ENCODE measurements at regions not wholly inside any gene's neighbourhood (a gene's known extent, or its start where the extent isn't known, plus 50 kb on each side); places are given as distances from the start of the nearest gene placed in this dataset.

DNA sequence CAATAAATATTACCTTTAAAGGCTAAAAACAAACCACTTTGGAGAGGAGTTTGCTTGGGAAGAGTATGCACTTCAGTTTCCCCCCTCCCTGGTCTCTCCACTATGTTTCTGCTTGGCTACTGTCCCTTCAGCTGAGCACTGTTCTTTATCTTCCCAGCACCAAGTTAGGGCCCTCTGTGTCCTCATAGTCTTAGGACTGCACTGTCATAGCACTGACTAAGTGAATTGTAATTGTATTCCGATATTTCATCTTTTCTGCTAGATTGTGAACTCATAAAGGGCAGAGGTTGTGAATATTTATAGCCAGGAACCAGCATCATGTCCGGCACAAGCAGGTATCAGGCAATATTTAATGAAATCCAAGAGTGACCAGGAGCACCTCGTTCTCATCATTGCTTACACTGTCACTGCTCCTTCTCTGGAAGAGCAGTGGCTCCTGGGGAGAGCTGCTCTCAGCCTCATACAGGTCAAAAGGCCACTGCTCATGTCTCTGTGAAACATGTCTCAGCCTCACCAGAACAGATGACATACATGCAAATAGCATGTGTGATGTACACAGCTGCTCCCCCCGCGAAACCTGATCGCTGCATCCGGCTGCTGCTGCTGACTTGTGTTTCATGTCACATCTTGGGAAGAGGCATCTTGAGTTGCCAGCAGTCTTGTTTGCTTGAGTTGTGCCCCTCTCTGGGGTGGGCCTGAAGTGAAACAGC is 279.7 kb upstream of the MSX2 start:
- Histone ChIP-seq H3K4me3 (ENCODE audit: low read length in 3 of 3) (no peak overlapping the region), H3K4me1 (ENCODE audit: control insufficient read depth in 3 of 3, insufficient read depth in 3 of 3, low read length in 3 of 3) (no peaks in the 10 kb centered on the region), H3K36me3 (ENCODE audit: control insufficient read depth in 3 of 3, insufficient read depth in 3 of 3, low read length in 3 of 3) (no peaks in the 10 kb centered on the region), H3K9ac (ENCODE audit: low read depth in 1 of 3, low read length in 3 of 3) (no peak overlapping the region), H3K27ac (ENCODE audit: low read depth, low read length) (no peak overlapping the region), H3K27me3 (ENCODE audit: control insufficient read depth in 3 of 3, insufficient read depth in 3 of 3, low read length in 3 of 3) (peaks cover 0 to 6% (median 4%) of the 10 kb centered on the region in 3 donors), H3K9me3 (ENCODE audit: control insufficient read depth in 3 of 3, low read length in 3 of 3) (no peaks in the 10 kb centered on the region)

DNA sequence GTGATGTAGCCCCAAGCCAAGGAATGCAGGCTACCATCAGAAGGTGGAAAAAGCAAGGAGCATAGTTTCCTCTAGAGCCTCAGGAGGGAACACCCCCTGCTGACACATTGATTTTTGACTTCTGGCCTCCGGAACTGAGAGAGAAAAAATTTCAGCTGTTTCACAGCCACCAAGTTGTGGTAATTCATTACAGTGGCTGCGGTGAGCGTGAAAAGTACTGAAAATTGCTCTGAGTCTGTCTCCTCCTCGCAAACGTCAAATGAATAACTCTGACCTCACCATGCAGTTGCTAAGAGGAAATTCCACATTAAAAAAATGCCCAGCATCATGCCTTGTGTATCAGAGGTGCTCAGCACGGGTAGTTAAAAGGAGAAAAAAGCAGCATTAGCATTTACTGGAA is 277.9 kb upstream of the MSX2 start:
- Histone ChIP-seq H3K27ac (ENCODE audit: low read depth, low read length) (no peak overlapping the region), H3K4me1 (ENCODE audit: control insufficient read depth in 3 of 3, insufficient read depth in 3 of 3, low read length in 3 of 3) (no peaks in the 10 kb centered on the region), H3K9ac (ENCODE audit: low read depth in 1 of 3, low read length in 3 of 3) (no peak overlapping the region), H3K27me3 (ENCODE audit: control insufficient read depth in 3 of 3, insufficient read depth in 3 of 3, low read length in 3 of 3) (peaks cover 0 to 6% (median 4%) of the 10 kb centered on the region in 3 donors), H3K9me3 (ENCODE audit: control insufficient read depth in 3 of 3, low read length in 3 of 3) (no peaks in the 10 kb centered on the region), H3K36me3 (ENCODE audit: control insufficient read depth in 3 of 3, insufficient read depth in 3 of 3, low read length in 3 of 3) (no peaks in the 10 kb centered on the region), H3K4me3 (ENCODE audit: low read length in 3 of 3) (no peak overlapping the region)

DNA sequence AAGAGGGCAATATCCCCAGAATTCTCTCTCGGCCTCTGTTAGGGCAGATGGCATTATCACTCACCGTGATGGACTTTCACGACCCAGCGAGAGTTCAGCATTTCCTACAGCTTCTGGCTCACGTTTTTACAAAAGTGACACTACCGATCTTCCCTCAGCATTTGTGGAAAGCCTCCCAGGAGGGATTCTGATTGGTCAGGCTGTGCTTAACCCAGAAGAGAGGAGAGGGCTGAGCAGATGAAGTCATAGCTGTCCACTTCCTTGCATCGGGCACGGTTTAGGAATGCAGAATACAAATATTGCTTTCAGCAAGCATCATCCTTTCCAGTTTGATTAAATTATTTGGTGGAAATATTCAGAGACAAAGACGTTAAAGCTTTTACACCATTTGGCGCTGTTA is 277.4 kb upstream of the MSX2 start:
- no peaks in the 10 kb centered on the region for H3K9me3 ChIP-seq (ENCODE audit: control insufficient read depth in 3 of 3, low read length in 3 of 3)
- H3K4me1 ChIP-seq (ENCODE audit: control insufficient read depth in 3 of 3, insufficient read depth in 3 of 3, low read length in 3 of 3), result no peaks in the 10 kb centered on the region
- no peak overlapping the region for H3K4me3 ChIP-seq (ENCODE audit: low read length in 3 of 3)
- no peak overlapping the region for H3K27ac ChIP-seq (ENCODE audit: low read depth, low read length)
- no peak overlapping the region for H3K9ac ChIP-seq (ENCODE audit: low read depth in 1 of 3, low read length in 3 of 3)
- H3K27me3 ChIP-seq (ENCODE audit: control insufficient read depth in 3 of 3, insufficient read depth in 3 of 3, low read length in 3 of 3), result peaks cover 0 to 6% (median 4%) of the 10 kb centered on the region in 3 donors
- H3K36me3 ChIP-seq (ENCODE audit: control insufficient read depth in 3 of 3, insufficient read depth in 3 of 3, low read length in 3 of 3), result no peaks in the 10 kb centered on the region

DNA sequence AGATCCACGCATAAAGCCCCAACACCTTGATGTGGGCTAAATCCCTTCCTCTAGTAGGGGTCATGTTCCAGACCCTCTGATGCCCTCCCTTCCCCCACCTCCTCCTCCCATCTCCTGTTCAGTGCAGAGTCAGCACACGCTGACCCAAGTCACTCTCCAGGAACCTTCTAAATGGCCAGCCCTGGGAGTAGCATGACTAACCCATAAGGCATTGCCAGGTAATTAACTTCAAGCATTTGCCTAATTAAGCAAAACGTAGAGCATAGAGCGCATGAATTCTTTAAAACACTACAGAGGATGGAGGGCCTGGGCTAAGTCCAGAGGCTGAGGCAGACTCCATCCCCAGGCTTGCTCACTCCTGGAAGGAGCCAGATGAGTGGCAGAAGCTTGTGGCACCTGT is 276.3 kb upstream of the MSX2 start:
- H3K4me3 ChIP-seq (ENCODE audit: low read length in 3 of 3), result no peak overlapping the region
- H3K36me3 ChIP-seq (ENCODE audit: control insufficient read depth in 3 of 3, insufficient read depth in 3 of 3, low read length in 3 of 3), result no peaks in the 10 kb centered on the region
- no peak overlapping the region for H3K9ac ChIP-seq (ENCODE audit: low read depth in 1 of 3, low read length in 3 of 3)
- H3K9me3 ChIP-seq (ENCODE audit: control insufficient read depth in 3 of 3, low read length in 3 of 3), result no peaks in the 10 kb centered on the region
- H3K4me1 ChIP-seq (ENCODE audit: control insufficient read depth in 3 of 3, insufficient read depth in 3 of 3, low read length in 3 of 3), result no peaks in the 10 kb centered on the region
- peaks cover 0 to 6% (median 4%) of the 10 kb centered on the region in 3 donors for H3K27me3 ChIP-seq (ENCODE audit: control insufficient read depth in 3 of 3, insufficient read depth in 3 of 3, low read length in 3 of 3)
- H3K27ac ChIP-seq (ENCODE audit: low read depth, low read length), result no peak overlapping the region

DNA sequence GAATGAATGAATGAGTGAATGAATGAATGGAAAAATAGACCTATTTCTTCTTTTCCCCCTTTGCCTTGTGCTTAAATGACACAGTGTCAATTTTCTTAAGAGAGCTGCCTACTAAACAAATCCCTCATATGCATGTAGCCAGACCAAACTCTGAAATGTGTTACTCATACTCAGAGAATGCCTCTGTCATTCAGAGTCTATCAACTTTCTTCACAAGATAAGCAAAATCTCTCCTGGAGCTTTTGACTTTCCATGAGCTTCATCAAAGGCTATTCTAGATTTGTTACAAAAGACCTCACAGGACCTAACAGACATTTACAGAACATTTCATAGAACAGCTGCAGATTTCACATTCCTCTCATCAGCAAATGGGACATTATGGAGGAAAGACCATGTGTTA is 275.7 kb upstream of the MSX2 start:
- H3K4me1 ChIP-seq (ENCODE audit: control insufficient read depth in 3 of 3, insufficient read depth in 3 of 3, low read length in 3 of 3), result no peaks in the 10 kb centered on the region
- peaks cover 0 to 8% (median 4%) of the 10 kb centered on the region in 3 donors for H3K27me3 ChIP-seq (ENCODE audit: control insufficient read depth in 3 of 3, insufficient read depth in 3 of 3, low read length in 3 of 3)
- H3K9ac ChIP-seq (ENCODE audit: low read depth in 1 of 3, low read length in 3 of 3), result no peak overlapping the region
- H3K36me3 ChIP-seq (ENCODE audit: control insufficient read depth in 3 of 3, insufficient read depth in 3 of 3, low read length in 3 of 3), result no peaks in the 10 kb centered on the region
- no peaks in the 10 kb centered on the region for H3K9me3 ChIP-seq (ENCODE audit: control insufficient read depth in 3 of 3, low read length in 3 of 3)
- no peak overlapping the region for H3K27ac ChIP-seq (ENCODE audit: low read depth, low read length)
- no peak overlapping the region for H3K4me3 ChIP-seq (ENCODE audit: low read length in 3 of 3)

DNA sequence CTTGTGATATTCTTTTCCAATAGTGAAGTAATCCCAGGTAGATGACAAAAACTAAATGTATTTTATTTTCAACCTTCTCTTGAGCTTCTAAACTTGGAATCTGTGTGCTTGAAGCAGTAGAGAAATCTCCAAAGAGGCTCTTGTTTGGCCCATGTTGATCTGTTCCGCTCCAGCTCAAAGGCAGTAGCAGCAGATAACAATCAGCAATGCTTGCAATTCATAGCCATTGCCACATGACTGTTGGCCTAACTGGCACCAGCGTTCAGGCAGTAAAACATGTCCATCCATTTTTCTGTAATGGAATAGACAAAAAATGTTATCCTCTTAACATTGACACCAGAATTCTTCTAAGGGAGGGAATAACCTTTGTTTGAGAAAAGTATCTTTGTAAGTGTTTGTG is 270.7 kb upstream of the MSX2 start:
- Histone ChIP-seq H3K27me3 (ENCODE audit: control insufficient read depth in 3 of 3, insufficient read depth in 3 of 3, low read length in 3 of 3) (peaks cover 0 to 6% (median 0%) of the 10 kb centered on the region in 3 donors), H3K4me3 (ENCODE audit: low read length in 3 of 3) (no peak overlapping the region), H3K9ac (ENCODE audit: low read depth in 1 of 3, low read length in 3 of 3) (no peak overlapping the region), H3K4me1 (ENCODE audit: control insufficient read depth in 3 of 3, insufficient read depth in 3 of 3, low read length in 3 of 3) (no peaks in the 10 kb centered on the region), H3K9me3 (ENCODE audit: control insufficient read depth in 3 of 3, low read length in 3 of 3) (no peaks in the 10 kb centered on the region), H3K36me3 (ENCODE audit: control insufficient read depth in 3 of 3, insufficient read depth in 3 of 3, low read length in 3 of 3) (no peaks in the 10 kb centered on the region), H3K27ac (ENCODE audit: low read depth, low read length) (no peak overlapping the region)

DNA sequence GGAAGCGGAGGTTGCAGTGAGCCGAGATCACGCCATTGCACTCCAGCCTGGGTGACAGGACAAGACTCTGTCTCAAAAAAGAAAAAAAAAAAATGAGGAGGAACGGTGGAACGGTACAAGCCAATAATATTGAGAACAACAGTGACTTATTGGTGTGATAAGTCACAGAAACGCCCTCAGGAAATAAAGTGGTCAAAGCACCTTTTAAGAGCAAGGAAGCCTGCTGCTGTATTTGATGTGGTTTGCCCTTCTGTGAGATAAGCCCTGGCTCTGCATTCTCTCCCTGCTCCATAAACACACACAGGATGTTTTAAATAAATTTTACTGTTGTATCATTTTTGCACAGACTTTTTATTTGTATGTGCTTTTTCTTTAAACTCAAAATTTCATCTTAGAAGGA is 269.9 kb upstream of the MSX2 start:
- peaks cover 0 to 6% (median 0%) of the 10 kb centered on the region in 3 donors for H3K27me3 ChIP-seq (ENCODE audit: control insufficient read depth in 3 of 3, insufficient read depth in 3 of 3, low read length in 3 of 3)
- H3K9ac ChIP-seq (ENCODE audit: low read depth in 1 of 3, low read length in 3 of 3), result no peak overlapping the region
- H3K9me3 ChIP-seq (ENCODE audit: control insufficient read depth in 3 of 3, low read length in 3 of 3), result no peaks in the 10 kb centered on the region
- no peak overlapping the region for H3K27ac ChIP-seq (ENCODE audit: low read depth, low read length)
- H3K36me3 ChIP-seq (ENCODE audit: control insufficient read depth in 3 of 3, insufficient read depth in 3 of 3, low read length in 3 of 3), result no peaks in the 10 kb centered on the region
- no peak overlapping the region for H3K4me3 ChIP-seq (ENCODE audit: low read length in 3 of 3)
- no peaks in the 10 kb centered on the region for H3K4me1 ChIP-seq (ENCODE audit: control insufficient read depth in 3 of 3, insufficient read depth in 3 of 3, low read length in 3 of 3)

DNA sequence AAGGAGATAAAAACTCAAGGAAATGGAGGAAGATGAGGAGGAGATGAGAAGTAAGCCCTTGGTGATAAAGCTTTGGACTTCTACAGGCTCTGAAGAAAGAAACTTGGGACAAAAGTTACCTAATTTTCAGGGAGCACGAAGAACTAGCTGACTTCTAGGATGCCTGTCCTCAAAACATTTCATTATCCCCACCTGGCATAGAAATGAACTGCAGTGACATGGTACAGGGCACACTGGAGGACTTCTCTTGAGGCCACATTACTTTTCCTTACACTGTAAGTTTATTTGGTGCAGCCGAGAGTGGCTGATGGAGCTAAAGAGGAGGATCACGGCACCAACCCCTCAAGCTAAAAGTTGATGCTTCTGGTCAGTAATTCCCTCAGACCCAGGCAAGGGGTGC is 269.5 kb upstream of the MSX2 start:
- Histone ChIP-seq H3K9ac (ENCODE audit: low read depth in 1 of 3, low read length in 3 of 3) (no peak overlapping the region), H3K27ac (ENCODE audit: low read depth, low read length) (no peak overlapping the region), H3K36me3 (ENCODE audit: control insufficient read depth in 3 of 3, insufficient read depth in 3 of 3, low read length in 3 of 3) (no peaks in the 10 kb centered on the region), H3K9me3 (ENCODE audit: control insufficient read depth in 3 of 3, low read length in 3 of 3) (no peaks in the 10 kb centered on the region), H3K4me1 (ENCODE audit: control insufficient read depth in 3 of 3, insufficient read depth in 3 of 3, low read length in 3 of 3) (no peaks in the 10 kb centered on the region), H3K4me3 (ENCODE audit: low read length in 3 of 3) (no peak overlapping the region), H3K27me3 (ENCODE audit: control insufficient read depth in 3 of 3, insufficient read depth in 3 of 3, low read length in 3 of 3) (peaks cover 0 to 6% (median 0%) of the 10 kb centered on the region in 3 donors)

DNA sequence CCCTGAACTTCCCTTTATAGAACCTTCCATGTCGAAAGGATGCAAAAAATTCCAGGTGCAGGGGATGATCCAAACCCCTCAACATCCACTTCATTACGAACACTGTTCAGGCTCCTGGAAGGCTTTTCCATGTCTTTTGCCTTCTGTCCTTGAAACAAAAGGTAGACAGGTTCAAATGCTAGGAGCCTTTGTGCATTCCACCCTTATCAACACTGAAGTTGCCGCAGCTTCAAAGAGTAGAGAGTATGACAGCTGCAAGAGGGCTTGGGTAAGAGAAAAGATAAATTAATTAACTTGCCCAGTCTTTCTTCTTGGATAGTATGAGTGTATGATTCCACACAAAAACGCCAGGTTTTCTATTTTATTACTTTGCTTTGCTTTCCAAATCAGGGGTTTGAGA is 269.1 kb upstream of the MSX2 start:
- H3K4me1 ChIP-seq (ENCODE audit: control insufficient read depth in 3 of 3, insufficient read depth in 3 of 3, low read length in 3 of 3), result no peaks in the 10 kb centered on the region
- H3K27ac ChIP-seq (ENCODE audit: low read depth, low read length), result no peak overlapping the region
- no peaks in the 10 kb centered on the region for H3K9me3 ChIP-seq (ENCODE audit: control insufficient read depth in 3 of 3, low read length in 3 of 3)
- no peaks in the 10 kb centered on the region for H3K36me3 ChIP-seq (ENCODE audit: control insufficient read depth in 3 of 3, insufficient read depth in 3 of 3, low read length in 3 of 3)
- H3K9ac ChIP-seq (ENCODE audit: low read depth in 1 of 3, low read length in 3 of 3), result no peak overlapping the region
- H3K27me3 ChIP-seq (ENCODE audit: control insufficient read depth in 3 of 3, insufficient read depth in 3 of 3, low read length in 3 of 3), result peaks cover 0 to 10% (median 0%) of the 10 kb centered on the region in 3 donors
- H3K4me3 ChIP-seq (ENCODE audit: low read length in 3 of 3), result no peak overlapping the region

DNA sequence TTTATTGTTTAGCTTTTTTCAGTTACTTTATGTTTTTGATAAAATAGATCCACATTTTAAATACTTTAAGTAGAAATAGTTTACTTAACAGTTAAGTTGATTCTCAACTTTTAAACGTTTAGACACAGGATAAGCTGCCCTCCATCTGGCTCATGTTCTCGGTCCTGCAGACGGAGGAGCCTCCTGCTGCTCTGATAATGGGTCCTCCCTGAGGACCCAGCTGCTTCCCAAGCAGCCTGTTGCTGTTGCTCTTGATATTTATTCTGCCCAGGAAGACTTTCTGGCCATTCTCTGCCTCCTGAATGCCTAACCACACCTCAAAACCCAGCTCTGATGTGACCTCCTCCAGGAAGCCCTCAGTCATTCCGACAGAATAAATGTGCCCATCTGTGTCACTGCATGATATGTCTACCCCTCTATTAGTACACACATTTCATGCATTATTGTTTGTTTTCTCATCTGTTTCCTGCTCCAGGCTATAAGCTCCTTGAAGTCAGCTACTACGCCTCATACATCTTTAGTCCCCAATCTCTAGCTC is 267.2 kb upstream of the MSX2 start:
- Histone ChIP-seq H3K9ac (ENCODE audit: low read depth in 1 of 3, low read length in 3 of 3) (no peak overlapping the region), H3K27me3 (ENCODE audit: control insufficient read depth in 3 of 3, insufficient read depth in 3 of 3, low read length in 3 of 3) (peaks cover 0 to 10% (median 0%) of the 10 kb centered on the region in 3 donors), H3K9me3 (ENCODE audit: control insufficient read depth in 3 of 3, low read length in 3 of 3) (no peaks in the 10 kb centered on the region), H3K4me3 (ENCODE audit: low read length in 3 of 3) (no peak overlapping the region), H3K27ac (ENCODE audit: low read depth, low read length) (no peak overlapping the region), H3K36me3 (ENCODE audit: control insufficient read depth in 3 of 3, insufficient read depth in 3 of 3, low read length in 3 of 3) (no peaks in the 10 kb centered on the region), H3K4me1 (ENCODE audit: control insufficient read depth in 3 of 3, insufficient read depth in 3 of 3, low read length in 3 of 3) (no peaks in the 10 kb centered on the region)
